GM12878 (cell line): ENCODE measurements at regions not wholly inside any gene's neighbourhood (a gene's known extent, or its start where the extent isn't known, plus 50 kb on each side); places are given as distances from the start of the nearest gene placed in this dataset.
A peak's percentile ranks its signal among the peaks of the same experiment; 100 is the strongest.

Experiments used
- CBX3 ChIP-seq: fragments of 200-600 bp; sonication (generic); IDR thresholded peaks from 2 replicates; pipeline ENCODE4 v1.6.1; 2016; ENCODE audit warnings: low read depth, borderline replicate concordance
- CHD2 ChIP-seq: IDR thresholded peaks from 2 replicates; pipeline ENCODE4 v1.6.1; 2011; ENCODE audit warnings: low read depth, low read length, improper control_type of control experiment, borderline replicate concordance
- DPF2 ChIP-seq: fragments of 450-650 bp; IDR thresholded peaks from 2 replicates; pipeline ENCODE4 v1.6.1; 2017; ENCODE audit warnings: mild to moderate bottlenecking
- ETV6 ChIP-seq, 2 experiments: fragments of 450-650 bp in 1 of 2; IDR thresholded peaks in 1 of 2; conservative IDR thresholded peaks in 1 of 2; 2 replicates each; pipeline ENCODE4 v1.6.1; 2014; ENCODE audit warnings: antibody characterized with exemption in 1 of 2, borderline replicate concordance in 1 of 2, low read depth in 1 of 2, mild to moderate bottlenecking in 1 of 2, moderate library complexity in 1 of 2
- FOXM1 ChIP-seq: IDR thresholded peaks from 2 replicates; pipeline ENCODE4 v1.6.1; 2012; ENCODE audit warnings: low read depth, mild to moderate bottlenecking, inconsistent platforms, low read length, moderate library complexity
- GABPA ChIP-seq: IDR thresholded peaks from 2 replicates; pipeline ENCODE4 v1.6.1; 2014; ENCODE audit warnings: antibody characterized with exemption, low read depth, mild to moderate bottlenecking, inconsistent platforms
- HCFC1 ChIP-seq: fragments of 150-350 bp; IDR thresholded peaks from 2 replicates; pipeline ENCODE4 v1.6.1; 2014; ENCODE audit warnings: low read length
- IKZF1 ChIP-seq: fragments of 450-650 bp; conservative IDR thresholded peaks from 2 replicates; pipeline ENCODE4 v1.6.1; 2017; ENCODE audit warnings: antibody characterized with exemption, mild to moderate bottlenecking
- NRF1 ChIP-seq: conservative IDR thresholded peaks from 2 replicates; pipeline ENCODE4 v1.6.1; 2011; ENCODE audit warnings: mild to moderate bottlenecking, low read depth, low read length, improper control_type of control experiment
- POU2F2 ChIP-seq: IDR thresholded peaks from 3 replicates; pipeline ENCODE4 v1.6.1; 2011; ENCODE audit warnings: low read depth, mild to moderate bottlenecking, low read length, borderline replicate concordance
- RUNX3 ChIP-seq: IDR thresholded peaks from 2 replicates; pipeline ENCODE4 v1.6.1; 2012; ENCODE audit warnings: low read length, inconsistent platforms
- SIN3A ChIP-seq: IDR thresholded peaks from 2 replicates; pipeline ENCODE4 v1.6.1; 2012; ENCODE audit warnings: low read depth, low read length, improper control_type of control experiment
- SMAD1 ChIP-seq: fragments of 450-650 bp; IDR thresholded peaks from 2 replicates; pipeline ENCODE4 v1.6.1; 2018; ENCODE audit warnings: mild to moderate bottlenecking, low read depth; ENCODE audit not compliant: partially characterized antibody
- STAT1 ChIP-seq: fragments of 450-650 bp; conservative IDR thresholded peaks from 2 replicates; pipeline ENCODE4 v1.6.1; 2014; ENCODE audit warnings: antibody characterized with exemption, mild to moderate bottlenecking
- STAT3 ChIP-seq: IDR thresholded peaks from 2 replicates; pipeline ENCODE4 v1.6.1; 2011; ENCODE audit warnings: low read depth, low read length, improper control_type of control experiment
- TARDBP ChIP-seq: IDR thresholded peaks from 2 replicates; pipeline ENCODE4 v1.6.1; 2016; ENCODE audit warnings: borderline replicate concordance
- TCF3 ChIP-seq: IDR thresholded peaks from 2 replicates; pipeline ENCODE4 v1.6.1; 2012; ENCODE audit warnings: low read depth, mild to moderate bottlenecking, low read length, borderline replicate concordance; ENCODE audit not compliant: insufficient read depth
- TCF7 ChIP-seq: IDR thresholded peaks from 2 replicates; pipeline ENCODE4 v1.6.1; 2014; ENCODE audit warnings: antibody characterized with exemption, borderline replicate concordance
- ZNF274 ChIP-seq: IDR thresholded peaks from one replicate; pipeline ENCODE4 v1.8.0; 2011; ENCODE audit not compliant: insufficient read length, insufficient read depth
- ZSCAN29 ChIP-seq: fragments of 450-650 bp; IDR thresholded peaks from 2 replicates; pipeline ENCODE4 v1.6.1; 2017; ENCODE audit warnings: mild to moderate bottlenecking, moderate library complexity
- TF ChIP-seq, protein P1 (sequence below): fragments of 450-650 bp; conservative IDR thresholded peaks from 2 replicates; pipeline ENCODE4 v1.6.1; 2017; ENCODE audit warnings: mild to moderate bottlenecking, moderate library complexity
- TF ChIP-seq, protein P2 (sequence below): fragments of 450-650 bp; IDR thresholded peaks from 2 replicates; pipeline ENCODE4 v1.6.1; 2017; ENCODE audit warnings: antibody characterized with exemption, mild to moderate bottlenecking, moderate library complexity
- TF ChIP-seq, protein P3 (sequence below): fragments of 450-650 bp; IDR thresholded peaks from 2 replicates; pipeline ENCODE4 v1.6.1; 2017; ENCODE audit warnings: mild to moderate bottlenecking, moderate library complexity

DNA sequence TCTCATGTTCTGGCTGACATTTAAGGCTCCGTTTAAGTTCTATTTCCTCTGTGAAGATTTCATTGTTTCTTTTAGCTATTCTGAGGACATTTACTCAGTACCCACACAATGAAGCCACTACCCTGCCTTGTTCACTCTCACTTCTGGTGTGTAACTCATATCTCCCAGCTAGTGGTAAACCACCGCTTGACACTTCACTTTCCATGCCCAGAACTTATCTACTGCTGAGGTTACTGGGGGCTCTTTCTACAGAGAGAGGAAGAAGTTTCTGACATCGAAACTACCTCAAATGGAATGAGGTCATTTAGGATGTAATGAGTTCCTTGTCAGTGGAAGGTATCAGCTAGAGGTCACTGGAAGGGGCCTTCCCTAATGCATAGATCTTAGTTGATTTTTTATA, 501.5 kb downstream of the DMAC1 start (continued):
- TF ChIP-seq ZNF274 (no peak), CHD2 (peak; percentile 72; the same call in 1 of the 2 replicates), GABPA (peak; percentile 77), POU2F2 (peak; percentile 95), NRF1 (no peak), STAT3 (no peak), HCFC1 (no peak), ETV6 (conservative IDR thresholded peaks at IDR 0.05 in 1 of 2, IDR thresholded peaks at IDR 0.05 in 1 of 2; ENCODE audit: borderline replicate concordance in 1 of 2, low read depth in 1 of 2) (peak in 1 of 2 experiments; percentile 100; a peak in 2 of 4 replicates), TCF7 (peak; percentile 70; the same call in 1 of the 2 replicates), IKZF1 (peak; percentile 97), RUNX3 (peak; percentile 100), TARDBP (no peak), SMAD1 (peak; percentile 90), TCF3 (peak; percentile 74; the same call in 1 of the 2 replicates), STAT1 (no peak), SIN3A (no peak), ZSCAN29 (no peak), DPF2 (peak; percentile 98), FOXM1 (peak; percentile 98), CBX3 (no peak)
- TF ChIP-seq, protein P1, sequence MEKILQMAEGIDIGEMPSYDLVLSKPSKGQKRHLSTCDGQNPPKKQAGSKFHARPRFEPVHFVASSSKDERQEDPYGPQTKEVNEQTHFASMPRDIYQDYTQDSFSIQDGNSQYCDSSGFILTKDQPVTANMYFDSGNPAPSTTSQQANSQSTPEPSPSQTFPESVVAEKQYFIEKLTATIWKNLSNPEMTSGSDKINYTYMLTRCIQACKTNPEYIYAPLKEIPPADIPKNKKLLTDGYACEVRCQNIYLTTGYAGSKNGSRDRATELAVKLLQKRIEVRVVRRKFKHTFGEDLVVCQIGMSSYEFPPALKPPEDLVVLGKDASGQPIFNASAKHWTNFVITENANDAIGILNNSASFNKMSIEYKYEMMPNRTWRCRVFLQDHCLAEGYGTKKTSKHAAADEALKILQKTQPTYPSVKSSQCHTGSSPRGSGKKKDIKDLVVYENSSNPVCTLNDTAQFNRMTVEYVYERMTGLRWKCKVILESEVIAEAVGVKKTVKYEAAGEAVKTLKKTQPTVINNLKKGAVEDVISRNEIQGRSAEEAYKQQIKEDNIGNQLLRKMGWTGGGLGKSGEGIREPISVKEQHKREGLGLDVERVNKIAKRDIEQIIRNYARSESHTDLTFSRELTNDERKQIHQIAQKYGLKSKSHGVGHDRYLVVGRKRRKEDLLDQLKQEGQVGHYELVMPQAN = no peak
- TF ChIP-seq, protein P2, sequence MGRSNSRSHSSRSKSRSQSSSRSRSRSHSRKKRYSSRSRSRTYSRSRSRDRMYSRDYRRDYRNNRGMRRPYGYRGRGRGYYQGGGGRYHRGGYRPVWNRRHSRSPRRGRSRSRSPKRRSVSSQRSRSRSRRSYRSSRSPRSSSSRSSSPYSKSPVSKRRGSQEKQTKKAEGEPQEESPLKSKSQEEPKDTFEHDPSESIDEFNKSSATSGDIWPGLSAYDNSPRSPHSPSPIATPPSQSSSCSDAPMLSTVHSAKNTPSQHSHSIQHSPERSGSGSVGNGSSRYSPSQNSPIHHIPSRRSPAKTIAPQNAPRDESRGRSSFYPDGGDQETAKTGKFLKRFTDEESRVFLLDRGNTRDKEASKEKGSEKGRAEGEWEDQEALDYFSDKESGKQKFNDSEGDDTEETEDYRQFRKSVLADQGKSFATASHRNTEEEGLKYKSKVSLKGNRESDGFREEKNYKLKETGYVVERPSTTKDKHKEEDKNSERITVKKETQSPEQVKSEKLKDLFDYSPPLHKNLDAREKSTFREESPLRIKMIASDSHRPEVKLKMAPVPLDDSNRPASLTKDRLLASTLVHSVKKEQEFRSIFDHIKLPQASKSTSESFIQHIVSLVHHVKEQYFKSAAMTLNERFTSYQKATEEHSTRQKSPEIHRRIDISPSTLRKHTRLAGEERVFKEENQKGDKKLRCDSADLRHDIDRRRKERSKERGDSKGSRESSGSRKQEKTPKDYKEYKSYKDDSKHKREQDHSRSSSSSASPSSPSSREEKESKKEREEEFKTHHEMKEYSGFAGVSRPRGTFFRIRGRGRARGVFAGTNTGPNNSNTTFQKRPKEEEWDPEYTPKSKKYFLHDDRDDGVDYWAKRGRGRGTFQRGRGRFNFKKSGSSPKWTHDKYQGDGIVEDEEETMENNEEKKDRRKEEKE = no peak
- TF ChIP-seq, protein P3, sequence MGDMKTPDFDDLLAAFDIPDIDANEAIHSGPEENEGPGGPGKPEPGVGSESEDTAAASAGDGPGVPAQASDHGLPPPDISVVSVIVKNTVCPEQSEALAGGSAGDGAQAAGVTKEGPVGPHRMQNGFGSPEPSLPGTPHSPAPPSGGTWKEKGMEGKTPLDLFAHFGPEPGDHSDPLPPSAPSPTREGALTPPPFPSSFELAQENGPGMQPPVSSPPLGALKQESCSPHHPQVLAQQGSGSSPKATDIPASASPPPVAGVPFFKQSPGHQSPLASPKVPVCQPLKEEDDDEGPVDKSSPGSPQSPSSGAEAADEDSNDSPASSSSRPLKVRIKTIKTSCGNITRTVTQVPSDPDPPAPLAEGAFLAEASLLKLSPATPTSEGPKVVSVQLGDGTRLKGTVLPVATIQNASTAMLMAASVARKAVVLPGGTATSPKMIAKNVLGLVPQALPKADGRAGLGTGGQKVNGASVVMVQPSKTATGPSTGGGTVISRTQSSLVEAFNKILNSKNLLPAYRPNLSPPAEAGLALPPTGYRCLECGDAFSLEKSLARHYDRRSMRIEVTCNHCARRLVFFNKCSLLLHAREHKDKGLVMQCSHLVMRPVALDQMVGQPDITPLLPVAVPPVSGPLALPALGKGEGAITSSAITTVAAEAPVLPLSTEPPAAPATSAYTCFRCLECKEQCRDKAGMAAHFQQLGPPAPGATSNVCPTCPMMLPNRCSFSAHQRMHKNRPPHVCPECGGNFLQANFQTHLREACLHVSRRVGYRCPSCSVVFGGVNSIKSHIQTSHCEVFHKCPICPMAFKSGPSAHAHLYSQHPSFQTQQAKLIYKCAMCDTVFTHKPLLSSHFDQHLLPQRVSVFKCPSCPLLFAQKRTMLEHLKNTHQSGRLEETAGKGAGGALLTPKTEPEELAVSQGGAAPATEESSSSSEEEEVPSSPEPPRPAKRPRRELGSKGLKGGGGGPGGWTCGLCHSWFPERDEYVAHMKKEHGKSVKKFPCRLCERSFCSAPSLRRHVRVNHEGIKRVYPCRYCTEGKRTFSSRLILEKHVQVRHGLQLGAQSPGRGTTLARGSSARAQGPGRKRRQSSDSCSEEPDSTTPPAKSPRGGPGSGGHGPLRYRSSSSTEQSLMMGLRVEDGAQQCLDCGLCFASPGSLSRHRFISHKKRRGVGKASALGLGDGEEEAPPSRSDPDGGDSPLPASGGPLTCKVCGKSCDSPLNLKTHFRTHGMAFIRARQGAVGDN = no peak
